GM19351 (cell line): ENCODE measurements at regions not wholly inside any gene's neighbourhood (a gene's known extent, or its start where the extent isn't known, plus 50 kb on each side); places are given as distances from the start of the nearest gene placed in this dataset.
A peak's percentile ranks its signal among the peaks of the same experiment; 100 is the strongest.

Experiments used
- ATAC-seq: cut with Tn5 transposase; IDR thresholded peaks from one replicate; pipeline ENCODE4 v1.9.1; 2021; ENCODE audit warnings: mild to moderate bottlenecking, moderate library complexity; ENCODE audit not compliant: unreplicated experiment

DNA sequence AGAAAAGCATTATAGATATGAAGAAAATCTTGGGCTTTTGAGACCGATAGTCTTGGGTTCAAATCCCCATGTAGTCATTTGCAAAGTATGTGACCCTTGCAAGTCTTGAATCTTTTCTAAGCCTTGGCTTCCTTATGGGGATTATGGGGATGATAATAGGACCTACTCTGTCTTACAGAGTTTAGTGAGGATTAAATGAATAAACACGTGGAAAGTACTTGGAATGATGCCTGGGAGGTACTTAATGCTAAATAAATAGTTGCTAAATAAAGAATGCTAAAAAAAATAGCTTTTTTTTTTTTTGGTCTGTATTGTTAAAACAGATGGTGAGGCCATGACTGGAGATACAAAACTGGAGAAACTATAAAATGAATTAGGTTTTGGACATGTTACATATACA lies 292.7 kb downstream of the GPAT3 start:
- no peak for ATAC-seq

DNA sequence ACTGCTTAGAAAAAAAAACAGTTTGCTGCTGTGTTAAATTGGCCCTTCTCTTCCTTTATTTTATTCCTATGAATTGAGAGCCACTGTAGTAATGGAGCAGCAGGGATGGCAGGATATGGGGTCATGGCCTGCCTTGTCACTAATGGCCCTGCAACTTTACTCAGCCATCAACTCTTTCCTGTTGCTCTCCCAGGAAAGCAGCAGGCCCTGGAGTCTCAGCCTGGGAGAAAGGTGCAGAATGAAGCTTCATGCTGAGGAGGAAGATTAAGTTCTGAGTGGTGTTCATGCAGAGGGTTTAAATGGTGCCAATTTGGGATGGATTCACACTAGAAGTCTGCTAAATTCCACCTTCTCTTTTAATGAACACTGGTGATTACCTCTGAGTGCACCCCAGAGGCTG lies 285.6 kb downstream of the GPAT3 start:
- ATAC-seq, result no peak

DNA sequence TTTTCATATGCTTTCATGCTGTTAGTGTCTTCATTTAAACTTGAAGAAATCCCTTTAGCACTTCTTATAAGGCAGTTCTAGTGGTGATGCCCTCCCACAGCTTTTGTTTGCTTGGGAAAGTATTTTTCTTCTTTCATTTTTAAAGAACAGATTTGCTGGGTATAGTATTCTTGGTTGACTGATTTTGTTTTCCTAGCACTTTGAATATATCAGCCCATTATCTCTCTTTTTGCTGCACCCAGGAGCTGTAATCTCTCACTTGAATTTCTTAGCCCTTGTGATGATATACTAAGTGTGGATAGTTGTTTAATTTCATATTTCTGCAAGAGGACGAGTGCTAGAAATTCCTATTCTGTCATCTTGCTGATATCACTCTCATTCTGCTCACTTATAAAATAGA lies 283.7 kb downstream of the GPAT3 start:
- ATAC-seq, result no peak

DNA sequence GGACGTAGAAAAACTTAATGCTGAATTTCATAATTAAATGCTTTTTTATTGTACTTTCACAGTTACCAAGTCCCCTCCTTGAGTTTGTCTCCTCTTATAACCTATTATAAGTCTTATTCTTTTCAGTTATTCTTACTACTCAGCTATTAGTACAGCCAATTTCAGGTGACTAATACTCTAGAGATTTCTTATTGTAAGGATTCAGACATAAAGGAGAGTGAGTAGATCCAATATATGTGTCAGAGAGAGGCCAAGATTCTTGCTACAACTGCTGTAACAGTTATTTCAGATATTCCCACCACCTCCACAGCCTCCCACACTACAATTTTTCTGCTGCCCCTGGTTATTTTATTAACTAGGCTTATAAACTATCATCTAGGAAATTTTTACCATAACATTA lies 274.5 kb downstream of the GPAT3 start:
- no peak for ATAC-seq

DNA sequence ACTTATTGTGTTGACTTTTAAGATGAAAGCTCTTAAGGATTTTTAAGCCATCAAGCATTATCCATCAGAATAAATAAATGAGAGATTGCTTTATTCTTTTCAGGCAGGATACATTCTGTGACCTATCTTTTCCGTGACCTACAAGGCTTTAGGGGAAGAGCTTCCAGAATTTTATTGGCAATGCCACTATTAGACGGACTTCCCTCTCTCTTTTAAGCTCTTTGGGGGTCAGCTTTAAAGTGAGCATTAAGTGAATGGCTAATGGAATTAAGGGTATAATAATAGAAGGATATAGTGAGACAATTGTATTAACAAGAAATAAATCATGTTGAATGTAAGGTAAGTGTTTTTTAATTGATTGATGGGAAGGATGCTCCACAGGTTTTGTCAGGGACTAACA lies 273.7 kb downstream of the GPAT3 start:
- no peak for ATAC-seq

DNA sequence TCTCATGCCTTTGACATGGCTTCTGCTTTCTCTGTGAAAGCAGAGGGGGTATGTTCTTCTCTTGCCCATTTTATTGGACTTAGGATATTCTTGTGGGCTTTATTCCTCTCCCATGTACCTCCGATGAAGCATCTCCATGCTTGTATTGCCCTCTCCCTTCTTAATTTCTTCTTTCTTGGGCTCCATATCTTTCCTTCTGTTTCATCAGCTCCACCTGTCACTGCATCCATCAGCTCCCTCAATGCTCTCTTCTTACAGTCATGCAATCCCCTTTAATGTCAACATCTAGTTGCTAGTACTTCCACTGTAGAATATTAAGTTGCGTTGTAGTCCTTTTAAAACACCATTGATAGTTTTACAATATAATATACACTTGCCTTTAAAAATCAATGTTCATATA lies 257.6 kb downstream of the GPAT3 start:
- ATAC-seq, result no peak

DNA sequence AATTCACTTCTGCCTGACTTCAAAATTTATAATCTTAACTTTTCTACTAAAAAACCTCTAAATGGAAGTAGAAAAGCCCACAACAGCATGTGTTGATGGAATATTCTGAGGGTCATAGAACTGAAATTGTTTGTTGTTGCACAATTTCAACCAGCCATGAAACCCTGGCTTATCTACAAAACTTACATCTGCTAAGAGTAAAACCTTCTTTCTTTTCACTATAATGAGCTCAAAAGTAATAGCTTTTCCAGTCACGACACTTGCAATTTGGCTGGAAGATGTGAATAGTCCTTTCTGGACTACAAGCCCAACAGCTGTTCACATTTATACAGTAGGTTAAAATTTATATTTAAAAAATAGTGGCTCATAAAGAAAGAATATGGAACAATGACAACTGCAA lies 250.0 kb downstream of the GPAT3 start:
- no peak for ATAC-seq

DNA sequence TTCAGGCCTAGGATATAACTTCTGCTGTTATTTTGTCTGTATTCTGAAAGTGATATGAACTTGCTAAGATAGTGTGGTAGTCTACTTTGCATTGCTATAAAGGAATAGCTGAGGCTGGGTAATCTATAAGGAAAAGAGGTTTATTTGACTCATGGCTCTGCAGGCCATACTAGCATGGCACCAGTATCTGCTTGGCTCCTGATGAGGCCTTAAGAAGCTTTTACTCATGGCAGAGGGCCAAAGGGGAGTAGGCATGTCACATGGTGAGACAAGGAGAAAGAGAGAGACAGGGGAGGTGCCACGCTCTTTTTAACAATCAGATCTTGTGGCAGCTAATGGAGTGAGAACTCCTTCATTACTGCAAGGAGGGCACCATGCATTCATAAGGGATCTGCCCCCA lies 247.3 kb downstream of the GPAT3 start:
- no peak for ATAC-seq

DNA sequence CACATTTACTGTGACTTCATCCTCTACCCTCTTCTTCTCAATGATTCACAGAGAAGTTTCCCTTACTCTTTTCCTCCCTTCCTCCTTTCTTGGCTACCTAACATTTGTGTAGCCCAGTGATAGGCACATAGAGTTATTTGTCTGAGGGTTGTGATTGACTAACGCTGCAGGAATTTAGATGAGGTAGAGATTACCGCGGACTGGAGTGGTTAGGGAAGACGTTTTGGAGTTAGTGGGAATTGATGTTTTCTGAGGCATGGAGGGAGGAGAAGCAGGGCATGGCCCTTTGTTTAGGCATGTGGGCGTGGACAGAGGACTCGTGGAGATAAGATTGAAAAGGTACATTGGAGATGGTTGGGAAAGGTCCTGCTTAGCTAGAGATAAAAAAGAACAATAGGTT lies 246.7 kb downstream of the GPAT3 start:
- ATAC-seq, result no peak

DNA sequence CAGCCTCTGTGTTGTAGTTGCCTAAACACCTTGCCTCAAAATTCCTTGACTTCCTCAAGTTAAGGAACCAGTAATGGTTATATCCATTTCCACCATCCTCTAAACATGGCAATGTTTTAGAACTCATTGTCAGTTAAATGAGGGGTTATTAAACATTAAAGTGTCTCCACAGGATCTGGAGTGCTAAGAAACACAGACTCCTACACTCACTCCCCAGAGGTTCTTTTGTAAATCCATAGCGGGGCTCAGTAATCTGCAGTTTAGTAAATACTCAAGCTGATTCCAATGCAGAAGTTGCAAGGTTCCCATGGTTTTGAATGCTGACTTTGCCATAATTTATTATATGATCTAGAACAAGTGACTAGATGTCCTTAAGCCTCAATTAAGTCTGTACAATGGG lies 245.5 kb downstream of the GPAT3 start:
- ATAC-seq, result no peak

DNA sequence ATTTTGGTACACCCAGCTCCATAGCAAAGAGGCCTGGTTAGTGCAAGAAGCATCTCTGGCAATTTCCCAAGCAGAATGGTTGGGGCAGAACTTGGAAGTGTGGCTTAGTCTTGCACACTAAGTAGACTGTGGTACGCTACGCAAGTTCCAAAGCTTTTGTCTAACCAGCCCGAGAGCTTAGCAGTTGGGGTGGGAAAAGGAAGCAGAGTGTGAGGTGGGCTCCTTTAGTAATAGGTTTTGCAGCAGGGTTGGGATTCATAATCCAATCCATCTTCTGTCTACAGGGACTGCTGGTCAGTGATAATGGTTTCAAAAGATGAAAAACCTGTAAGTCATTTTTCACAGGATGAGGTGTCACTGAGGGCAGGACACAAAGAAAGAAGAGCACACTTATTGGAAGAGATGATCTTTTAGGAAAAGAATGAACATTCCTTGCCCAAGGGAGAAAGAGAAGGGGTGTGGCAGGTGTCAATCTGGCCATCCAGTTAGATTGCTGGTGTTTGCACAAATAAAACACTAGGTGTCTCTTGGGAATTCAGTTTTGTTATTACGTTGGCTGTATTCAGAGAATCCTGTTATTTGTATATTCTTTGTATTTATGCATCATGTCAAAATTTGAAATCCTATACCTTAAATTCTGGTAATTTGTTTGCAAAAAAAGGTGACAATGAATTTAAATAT lies 244.3 kb downstream of the GPAT3 start:
- no peak for ATAC-seq

DNA sequence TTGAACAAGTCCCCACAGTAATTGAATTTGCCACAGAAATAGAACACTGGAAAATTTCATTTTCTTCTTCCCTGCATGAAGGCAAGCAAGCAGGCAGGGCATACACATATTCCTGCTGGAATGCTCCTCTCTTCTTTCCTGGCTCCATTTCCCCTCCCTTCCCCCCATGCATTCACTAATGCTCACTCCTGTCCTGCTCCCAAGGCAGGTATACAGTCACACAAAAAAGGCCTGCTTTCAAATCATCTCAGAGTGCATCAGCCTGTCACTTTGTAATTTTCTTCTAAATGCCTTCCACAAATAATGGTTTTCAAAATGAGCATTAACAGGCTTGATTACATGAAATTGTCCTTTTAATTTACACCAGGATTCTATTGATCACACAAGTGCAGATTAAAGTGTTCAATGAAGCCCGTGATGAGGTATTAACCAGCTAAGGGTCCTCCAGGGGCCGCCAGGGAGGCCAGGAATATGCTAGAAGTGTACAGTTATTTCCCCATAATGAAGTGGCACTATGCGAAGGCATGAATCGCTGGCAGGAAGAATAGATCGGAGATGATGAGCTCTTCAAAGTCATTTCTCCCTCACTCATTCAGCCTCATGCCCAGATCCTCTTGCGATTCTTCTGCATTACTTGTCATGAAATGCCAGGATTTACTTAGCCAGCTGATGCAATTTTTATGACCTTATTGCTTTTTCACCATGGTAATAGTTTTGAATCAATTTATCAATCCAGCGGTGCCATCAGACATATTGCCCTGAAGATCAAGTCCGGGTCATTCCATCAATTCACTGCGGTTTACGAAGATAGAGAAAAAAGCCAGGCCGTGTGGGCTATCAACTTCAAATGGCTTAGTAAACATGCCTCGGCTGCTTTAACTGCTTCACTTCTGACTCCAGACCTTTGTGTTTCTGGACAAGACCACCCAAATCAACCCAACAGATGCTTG lies 243.5 kb downstream of the GPAT3 start:
- no peak for ATAC-seq

DNA sequence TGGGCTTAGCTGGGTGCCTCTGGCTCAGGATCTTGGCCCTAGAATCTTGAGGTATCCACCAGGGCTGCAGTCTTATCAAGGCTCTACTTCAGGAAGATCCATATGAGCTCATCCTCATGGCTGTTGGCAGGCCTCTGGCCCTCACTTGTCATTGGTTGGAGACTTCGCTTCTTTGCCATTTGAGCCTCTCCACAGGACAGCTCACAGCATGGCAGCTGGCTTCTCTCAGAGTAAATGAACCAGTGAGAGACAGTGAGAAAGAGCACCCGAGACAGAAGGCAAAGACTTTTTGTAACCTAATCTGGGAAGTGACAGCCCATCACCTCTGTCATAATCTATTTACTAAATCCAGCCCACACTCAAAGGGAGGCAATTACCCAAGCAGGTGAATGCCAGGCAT lies 236.8 kb downstream of the GPAT3 start:
- no peak for ATAC-seq

DNA sequence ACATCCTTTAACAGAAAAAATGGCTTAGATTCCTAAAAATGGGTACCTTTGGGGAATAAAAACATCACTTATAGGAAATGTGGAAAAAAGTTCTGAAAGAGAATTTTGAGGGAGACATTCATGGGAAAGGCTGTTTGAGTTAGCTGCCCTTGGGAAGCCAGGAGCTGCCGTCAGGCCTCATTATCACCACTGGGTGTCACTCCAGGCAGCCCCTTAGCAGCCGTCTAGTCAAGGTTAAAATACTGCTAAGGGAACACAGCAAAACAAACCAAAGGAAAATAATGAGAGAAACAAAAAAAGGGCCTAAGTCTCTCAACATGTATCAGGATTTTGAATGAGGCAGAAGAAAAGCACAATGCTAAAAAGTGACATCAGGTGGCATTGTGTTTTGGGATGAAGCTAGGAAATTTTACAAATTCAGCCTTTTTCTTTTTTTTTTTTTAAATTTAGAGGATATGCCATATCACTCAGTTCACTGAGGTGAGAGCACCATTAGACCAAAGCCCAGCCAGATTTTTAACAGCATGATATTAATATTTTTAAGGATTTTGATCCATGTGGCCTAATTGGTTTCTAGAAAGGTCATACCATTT lies 235.3 kb downstream of the GPAT3 start:
- peak; percentile 72 for ATAC-seq

DNA sequence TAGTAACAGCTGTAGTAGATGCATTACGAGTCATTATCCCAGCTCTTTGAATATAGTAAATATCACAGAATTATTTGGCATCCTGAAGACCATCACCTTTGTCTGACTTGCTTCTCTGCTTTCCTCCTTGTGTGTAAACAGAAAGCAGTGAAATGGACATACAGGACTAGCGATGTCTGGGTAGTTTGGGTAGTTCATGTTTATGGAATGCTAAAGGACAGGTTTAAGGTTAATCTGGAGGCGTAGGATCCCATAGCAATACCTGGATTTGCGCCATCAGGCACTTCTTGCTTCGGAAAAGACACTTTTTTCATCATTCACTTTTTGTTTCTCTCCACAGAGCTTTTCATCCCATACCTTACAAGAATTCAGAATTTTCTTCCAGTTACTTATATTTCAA lies 232.2 kb downstream of the GPAT3 start:
- ATAC-seq, result no peak

DNA sequence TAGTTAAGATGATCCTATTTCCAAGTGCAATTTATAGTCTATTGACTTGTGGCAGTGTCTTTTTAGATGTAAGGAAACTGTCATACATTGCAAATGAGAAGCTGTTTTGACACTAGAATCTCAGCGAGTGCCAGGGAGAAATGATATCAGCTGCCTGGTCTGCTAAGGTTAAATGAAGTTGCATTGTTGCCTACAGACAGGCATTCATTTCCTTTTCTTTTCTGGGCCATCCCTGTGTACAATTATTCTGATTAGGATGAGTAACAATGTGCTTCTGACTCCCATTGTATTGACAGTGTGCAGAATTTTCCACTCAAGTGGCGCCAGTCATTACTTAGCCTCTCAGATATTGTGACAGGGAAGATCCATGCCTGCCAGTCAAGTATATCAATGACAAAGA lies 231.2 kb downstream of the GPAT3 start:
- ATAC-seq, result no peak

DNA sequence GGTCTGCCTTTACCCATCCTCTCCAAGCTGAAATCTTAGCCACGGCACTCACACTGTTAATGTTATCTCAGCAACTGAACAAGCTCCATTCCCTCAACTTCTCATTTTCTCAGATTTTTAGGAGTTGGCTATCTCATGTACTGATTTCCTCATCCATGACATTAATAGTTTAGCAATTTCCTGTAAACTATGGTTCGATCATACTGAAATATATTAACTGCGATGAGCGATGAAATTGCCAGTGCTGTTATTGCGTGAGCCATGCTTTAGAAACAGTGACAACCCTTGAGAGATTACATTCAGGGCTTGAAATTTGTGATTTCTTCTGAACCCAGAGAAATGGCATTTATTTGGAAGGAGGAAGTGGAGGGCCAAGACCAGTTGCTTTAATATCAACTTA lies 223.7 kb downstream of the GPAT3 start:
- ATAC-seq, result no peak

DNA sequence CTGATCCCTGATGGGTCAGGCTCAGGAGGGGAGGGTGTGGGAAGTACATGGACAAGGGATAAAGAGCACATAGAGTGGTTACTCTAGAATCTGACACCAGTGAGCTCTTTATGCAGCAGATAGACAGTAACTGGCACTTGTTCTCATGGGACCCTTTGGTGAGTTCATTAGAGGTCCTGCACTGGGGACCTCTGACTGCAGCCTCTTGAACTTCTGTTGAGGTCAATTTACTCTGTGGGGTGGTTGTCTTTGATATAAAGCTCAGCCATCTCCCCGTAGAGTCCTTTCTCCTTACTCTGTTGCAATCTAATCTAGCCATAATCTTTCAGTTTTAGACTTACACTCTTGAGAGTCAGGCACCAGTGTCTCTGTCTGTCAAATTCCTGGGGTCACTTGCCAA lies 222.4 kb downstream of the GPAT3 start:
- no peak for ATAC-seq

DNA sequence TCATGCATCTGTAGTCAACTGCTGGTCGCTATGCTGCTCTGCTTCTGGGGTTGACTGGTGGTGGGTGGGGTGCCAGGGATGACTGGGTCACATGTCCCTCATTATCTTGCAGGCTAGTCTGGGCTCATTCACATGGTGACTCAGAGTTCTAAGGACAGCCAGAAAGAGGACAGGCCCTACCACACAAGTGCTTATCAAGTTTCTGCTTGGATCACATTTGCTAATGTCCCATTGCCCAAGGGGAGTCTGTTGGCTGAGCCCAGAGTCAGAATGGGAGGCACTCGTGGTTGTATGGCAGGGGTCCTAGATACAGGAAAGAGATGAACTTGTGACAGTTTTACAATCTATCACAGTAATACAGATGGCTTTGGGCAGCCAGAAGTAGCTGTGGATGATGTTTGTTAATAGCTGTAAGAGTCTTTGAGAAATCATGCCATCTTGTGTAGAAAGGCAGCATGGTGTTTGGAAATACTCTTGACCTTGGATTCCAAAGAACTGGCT lies 221.3 kb downstream of the GPAT3 start:
- ATAC-seq, result no peak

DNA sequence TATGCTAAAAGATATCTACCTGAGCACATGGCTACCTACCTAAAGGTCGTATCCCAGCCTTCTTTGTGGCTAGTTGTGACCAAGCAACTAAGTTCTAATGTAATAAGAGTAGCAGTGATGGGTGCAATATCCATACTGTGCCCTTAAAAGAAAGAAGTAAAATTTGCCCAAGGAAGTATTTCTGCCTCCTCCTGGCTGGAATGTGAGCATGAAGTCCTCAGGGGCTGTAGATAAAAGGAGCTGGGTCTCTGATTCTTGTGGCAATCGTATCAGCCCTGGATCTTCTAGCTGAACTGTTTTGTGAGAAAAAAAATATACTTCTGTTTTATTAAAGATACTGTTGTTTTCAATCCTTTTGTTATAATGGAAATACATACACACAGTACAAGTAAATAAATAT lies 217.4 kb downstream of the GPAT3 start:
- ATAC-seq, result no peak

DNA sequence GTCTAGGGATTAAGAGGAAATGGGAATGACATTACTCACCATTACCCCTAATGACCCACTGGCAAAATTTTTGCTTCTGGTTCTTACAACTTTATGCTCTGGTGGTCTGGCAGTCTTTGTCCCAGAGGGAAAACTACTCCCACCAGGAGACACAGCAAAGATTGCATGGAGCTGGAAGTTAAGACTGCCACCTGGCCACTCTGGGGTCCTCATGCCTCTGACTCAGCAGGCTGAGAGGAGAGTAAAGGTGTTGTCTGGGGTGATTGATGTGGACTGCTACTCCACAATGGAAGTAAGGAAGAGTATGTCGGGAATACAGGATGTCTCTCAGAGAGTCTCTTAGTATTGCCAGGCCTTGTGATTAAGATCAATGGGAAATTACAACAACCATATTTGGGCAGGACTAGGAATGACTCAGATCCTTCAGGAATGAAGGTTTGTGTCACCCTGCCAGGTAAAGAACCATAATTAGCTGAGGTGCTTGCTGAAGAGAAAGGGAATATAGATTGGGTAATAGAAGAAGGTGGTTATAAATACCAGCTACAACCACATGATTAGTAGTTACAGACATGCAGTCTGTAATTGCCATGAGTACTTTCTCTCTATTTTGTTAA lies 215.5 kb downstream of the GPAT3 start:
- ATAC-seq, result no peak
